HG02763 (cell line): ENCODE measurements at regions not wholly inside any gene's neighbourhood (a gene's known extent, or its start where the extent isn't known, plus 50 kb on each side); places are given as distances from the start of the nearest gene placed in this dataset.

Source experiments
- ATAC-seq: cut with Tn5 transposase; IDR thresholded peaks from one replicate; pipeline ENCODE4 v1.9.1; 2021; ENCODE audit warnings: mild to moderate bottlenecking, moderate library complexity; ENCODE audit not compliant: unreplicated experiment

DNA sequence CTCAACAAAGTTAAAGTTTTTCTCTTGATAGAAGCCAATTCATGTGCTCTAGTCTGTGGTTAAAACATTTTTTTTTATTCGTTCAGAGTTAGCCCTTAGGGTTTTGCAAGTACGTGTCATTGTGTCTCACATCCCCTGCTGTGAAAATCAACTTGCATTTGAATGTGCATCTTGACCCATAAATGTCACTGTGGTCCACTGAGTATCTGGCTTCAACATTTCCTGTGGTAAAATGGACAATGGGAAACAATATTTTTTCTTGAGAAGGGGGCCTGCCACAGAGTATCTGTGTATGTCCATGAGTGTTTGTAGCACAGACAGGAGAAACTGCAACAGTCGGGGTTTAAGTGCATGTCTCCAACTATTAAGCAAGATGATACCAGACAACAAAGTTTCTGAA lies 554.8 kb upstream of the TENM3 start:
- no peak for ATAC-seq

GRCh38 chr4:181688872-181689271 lies 554.3 kb upstream of the TENM3 start:
- no peak for ATAC-seq

DNA sequence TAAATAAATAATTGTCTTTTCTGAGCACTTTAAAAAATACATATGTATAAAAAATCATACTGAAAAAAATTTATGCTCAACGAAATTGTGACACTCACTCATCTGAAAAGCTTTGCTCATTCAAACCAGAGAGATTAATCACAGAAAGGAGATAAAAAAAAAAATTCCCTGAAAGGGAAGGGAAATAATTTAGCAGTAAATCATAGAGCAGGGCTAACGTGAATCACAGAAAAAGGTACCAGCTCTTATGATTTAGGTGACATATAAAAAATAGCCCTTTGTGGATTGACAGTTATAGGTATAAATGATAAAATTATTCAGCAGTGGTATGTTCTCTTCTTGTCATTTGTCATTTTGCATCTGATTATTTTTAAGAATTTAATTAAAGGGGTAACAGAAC lies 552.7 kb upstream of the TENM3 start:
- ATAC-seq: no peak

DNA sequence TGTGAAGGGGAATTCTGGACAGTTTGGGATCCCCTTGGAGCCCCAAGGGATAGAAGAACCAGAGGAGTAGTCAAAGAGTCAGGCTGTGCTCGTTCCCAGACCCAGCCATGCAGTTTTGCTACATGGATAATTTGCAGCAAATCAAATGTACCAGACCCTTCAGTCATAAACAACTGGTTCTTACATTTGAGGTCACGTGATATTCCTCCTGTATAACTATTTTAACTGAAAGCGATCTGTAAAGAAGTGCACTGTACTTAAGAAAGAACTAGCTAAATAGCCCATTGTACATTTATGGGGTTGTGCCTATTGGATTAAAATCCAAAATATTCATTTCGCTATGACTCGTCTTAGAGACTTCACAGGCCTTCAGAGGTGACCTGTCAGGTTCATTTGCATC lies 550.2 kb upstream of the TENM3 start:
- ATAC-seq: no peak

DNA sequence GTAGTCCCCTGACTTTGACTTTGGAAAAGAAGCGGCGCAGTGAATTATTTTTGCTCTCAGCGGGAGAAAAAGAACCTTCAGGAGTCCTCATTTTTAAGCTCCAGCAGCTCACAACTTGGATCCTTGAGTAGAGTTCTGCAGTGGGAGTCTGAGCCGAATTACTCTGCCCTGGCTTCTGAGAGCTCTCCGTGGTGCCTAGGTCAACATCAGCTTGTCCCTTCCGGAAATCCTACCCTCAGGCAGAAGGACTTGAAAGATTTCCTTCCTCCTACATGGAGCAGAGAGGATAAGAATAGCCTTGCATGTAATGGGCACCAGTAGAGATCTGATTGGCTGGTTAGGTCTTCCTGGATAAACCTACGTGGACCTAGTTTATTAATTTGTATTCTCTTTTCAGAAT lies 549.7 kb upstream of the TENM3 start:
- no peak for ATAC-seq

DNA sequence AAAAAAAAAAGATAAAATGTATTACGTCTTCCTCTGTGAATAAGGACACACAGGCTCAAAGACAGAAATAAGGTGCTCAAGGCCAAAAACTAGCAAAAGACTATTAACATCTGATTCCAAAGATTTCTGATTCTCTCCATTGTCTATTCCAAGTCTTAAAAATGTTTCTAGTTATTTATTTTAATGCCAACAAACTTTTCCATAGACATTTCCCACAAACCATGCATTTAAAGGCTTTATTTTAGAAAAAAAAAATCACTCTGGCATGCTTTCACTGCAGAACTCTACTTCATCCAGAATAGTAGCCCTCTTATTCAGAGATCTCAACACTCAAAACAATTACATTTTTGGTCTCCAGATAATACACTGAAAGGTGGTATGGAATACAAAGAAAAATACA lies 545.0 kb upstream of the TENM3 start:
- no peak for ATAC-seq

DNA sequence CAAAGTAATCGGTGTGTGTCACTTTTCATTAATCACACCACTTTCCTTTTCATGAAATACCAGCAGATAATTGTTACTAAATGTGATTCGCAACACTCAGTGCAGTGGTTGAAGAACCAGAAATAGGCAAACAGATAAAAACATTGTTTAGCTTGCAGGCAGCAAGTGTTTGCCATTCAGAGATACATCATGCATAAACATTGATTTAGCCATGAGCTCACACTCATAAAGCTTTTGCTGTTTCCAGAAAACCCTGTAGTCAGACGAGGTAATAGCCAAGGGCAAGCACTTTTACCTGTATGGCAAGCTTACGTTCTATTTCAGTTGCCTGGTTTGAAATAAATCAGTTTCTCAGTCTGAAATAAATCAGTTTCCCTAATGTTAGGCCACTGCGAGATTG lies 542.0 kb upstream of the TENM3 start:
- ATAC-seq: no peak

DNA sequence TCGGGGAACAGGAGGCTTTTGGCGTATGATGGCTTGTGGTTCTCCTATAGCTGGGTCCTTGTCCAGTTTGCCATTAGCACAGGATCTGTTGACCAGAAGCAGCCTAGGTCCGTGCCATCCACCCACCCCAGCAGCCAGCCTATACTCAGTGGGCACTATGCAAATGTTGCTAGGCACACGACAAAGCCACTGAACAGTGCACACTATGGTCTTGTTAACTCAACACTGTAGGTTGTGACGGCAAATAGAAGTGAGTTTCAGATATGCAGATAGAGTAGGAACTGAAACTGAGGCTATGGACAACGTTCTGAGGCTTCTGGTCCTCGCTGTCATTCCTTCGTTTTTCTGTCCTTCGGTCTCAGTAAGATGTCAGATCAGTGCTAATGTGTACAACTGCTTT lies 541.3 kb upstream of the TENM3 start:
- no peak for ATAC-seq

- ATAC-seq: no peak
These were observed 540.2 kb upstream of the TENM3 start for GRCh38 chr4:181702864-181703495.

- no peak for ATAC-seq
These were observed 533.1 kb upstream of the TENM3 start for GRCh38 chr4:181710143-181710542.

DNA sequence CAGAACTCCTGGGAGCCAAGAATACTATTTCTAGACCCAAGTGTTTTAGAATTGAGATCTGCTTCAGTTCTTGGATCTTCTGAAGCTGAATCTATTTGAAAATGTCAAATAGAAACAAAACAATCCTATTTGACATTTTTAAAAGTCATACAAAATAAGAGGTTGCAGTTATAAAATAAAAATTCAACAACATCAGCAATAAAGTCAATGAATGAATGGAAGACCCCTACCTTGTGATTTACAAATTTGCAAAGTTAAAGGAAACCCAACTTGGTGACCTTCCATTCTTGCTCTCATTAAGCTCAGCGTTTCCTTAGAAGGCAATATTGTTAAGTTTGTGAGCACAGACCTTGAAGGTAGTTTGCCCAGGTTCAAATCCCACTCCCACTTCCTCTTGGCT lies 531.8 kb upstream of the TENM3 start:
- ATAC-seq: no peak

GRCh38 chr4:181728305-181728966 lies 514.8 kb upstream of the TENM3 start:
- no peak for ATAC-seq

- ATAC-seq: no peak
These were observed 511.3 kb upstream of the TENM3 start for GRCh38 chr4:181731900-181732299.

GRCh38 chr4:181737744-181738143 lies 505.5 kb upstream of the TENM3 start:
- no peak for ATAC-seq

DNA sequence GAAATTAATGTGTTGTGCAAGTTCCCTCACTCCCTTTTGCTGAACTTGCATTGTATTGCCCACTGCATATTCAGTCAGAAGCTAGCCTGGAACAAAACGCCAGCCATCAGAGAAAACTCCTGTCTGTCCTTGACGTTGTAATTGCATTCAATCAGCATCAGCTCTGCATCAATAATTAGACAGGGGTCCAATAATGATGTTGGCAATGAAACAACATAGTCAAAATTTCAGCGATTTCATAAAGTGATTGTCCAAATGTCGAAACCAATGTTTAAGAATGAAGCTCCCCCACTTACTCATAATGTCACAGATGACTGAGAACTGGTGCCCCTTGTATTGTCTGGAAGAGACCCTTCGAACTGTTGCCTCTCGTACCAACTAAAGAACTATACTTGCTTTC lies 504.2 kb upstream of the TENM3 start:
- ATAC-seq: no peak

DNA sequence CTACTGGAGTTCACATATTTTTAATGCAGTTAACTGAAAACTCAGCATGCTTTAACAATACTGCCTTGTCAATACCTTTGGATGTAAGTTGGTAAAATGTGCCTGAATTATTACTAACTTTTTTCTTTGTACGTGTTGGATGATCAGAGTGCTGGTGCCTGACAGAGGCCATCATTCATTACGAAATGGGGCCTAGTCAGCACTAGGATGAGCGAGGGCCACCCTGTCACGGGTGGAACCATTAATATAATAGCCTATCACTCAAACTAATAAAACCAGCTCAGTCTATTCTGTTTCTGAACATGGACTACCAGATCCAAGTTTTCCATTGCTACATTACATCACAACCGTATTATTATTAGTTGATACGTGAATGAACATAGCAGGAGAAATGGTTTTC lies 501.7 kb upstream of the TENM3 start:
- ATAC-seq: no peak

DNA sequence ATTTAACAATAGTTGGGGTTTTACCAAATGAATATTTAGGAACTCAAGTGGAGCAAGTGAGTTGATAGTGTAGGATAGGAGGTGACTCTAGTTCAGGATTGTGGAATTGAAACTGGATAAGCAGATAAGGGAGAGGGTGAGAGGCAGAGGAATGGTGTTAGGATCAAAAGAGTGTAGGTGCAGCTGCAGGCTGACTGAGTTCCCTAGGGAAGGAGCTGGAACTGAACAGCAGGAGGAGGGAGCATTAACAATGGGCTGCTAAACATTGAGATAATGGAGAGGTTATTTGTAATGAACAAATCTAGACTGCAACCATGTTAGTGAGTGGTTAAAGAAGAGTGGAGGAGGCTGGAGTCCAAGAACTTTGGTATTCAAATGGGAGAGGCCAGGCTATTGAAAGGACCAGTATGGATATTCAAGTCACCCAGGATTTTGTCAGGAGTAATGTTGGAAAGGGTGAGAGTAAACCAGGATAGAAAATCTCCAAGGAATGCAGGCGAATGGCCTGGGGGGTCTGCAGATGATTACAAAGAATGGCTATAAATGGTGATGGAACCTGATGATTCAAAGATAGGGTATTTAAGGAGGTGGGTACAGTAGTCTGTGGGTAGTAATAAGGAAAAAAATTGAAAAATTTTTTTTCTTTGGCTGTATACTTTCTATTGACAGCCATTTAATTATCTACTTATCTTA lies 497.1 kb upstream of the TENM3 start:
- no peak for ATAC-seq

DNA sequence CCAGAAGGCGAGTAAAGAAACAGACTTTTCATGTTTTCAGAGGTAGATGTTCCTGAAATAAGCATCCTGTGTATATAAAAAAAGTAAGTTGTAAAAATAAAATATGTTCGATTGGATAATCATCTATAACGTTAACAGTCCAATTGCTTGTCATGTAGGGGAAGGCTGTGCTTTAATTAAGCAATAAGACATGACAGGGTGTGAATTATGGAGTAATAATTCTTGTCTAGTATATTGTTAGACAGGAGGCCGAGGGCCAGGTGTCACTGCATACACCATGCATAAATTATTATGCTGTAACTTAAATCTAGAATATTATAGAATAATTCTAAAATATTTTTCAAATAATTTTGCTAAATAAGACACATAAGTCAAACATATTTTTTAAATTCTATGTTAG lies 494.6 kb upstream of the TENM3 start:
- no peak for ATAC-seq

- ATAC-seq: no peak
These were observed 490.7 kb upstream of the TENM3 start for GRCh38 chr4:181752516-181752915.

DNA sequence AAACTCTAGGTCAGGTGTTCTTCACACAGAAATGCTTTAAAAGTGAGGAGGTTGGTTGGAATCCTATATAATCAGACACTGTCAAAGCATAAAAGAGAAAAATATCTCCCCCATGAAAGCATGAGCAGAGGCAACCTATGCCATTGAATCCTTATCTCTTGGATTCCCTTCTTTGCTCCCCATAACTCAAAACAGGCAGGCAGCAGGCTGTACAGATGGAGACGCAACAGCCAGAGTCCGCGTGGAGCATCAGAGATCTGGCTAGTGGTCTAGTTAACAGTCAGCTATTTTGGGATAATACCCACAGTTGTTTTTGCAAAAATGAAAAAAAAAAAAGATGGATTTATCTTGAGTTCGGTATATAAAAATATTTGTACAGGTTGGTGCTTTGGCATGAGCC lies 490.0 kb upstream of the TENM3 start:
- ATAC-seq: no peak

DNA sequence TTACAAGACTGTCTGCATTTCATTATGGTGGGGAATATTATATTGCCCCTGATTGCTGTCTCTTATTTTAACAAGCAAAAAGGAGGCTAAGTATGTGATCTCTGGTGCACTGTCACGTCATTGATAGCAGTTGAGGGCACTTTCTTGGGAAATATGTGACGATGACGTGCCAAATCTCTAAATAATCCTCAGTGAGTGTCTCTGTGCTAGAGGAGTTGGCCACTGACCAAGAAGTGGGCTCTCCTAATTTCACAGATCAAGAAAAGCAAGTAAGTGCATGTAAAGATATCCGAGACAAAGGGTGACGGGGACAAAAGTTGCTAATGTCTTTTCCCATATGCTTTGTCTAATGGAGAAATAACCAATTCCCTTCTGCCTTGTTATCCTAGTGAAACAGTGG lies 487.4 kb upstream of the TENM3 start:
- ATAC-seq: no peak

- ATAC-seq: no peak
These were observed 486.6 kb upstream of the TENM3 start for GRCh38 chr4:181756451-181757095.
